ENCODE measurements at regions not wholly inside any gene's neighbourhood (a gene's known extent, or its start where the extent isn't known, plus 50 kb on each side); places are given as distances from the start of the nearest gene placed in this dataset.

DNA sequence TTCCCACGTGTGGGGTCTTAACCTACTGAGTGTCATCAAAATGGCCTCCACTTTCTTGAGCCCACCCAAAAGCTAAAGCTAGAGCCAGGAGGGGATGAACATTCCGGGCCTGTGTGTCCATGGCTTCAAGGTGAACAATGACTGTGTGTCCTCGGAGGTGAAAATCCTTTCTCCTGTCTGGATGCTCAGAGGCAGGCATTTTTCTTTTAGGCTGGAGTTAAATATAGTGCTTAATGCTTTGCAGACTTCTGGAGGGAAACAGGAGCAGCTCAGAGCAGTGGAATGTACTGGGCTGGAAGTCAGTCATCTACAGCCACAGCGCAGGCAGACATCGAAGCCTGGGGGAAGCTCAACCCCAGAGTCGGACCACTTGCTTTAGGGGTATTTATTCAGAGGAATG lies 68.6 kb upstream of the TMEM45B start:
- no peak for TF ChIP-seq TSHZ2 (CRISPR knock-in tag; IDR thresholded peaks at IDR 0.05)
- TF ChIP-seq POU6F1 (CRISPR knock-in tag; IDR thresholded peaks at IDR 0.05; ENCODE audit: borderline replicate concordance, low read depth) = no peak
- no peak for TF ChIP-seq ZFP30 (CRISPR knock-in tag; IDR thresholded peaks at IDR 0.05)
- TF ChIP-seq SNAI2 (CRISPR knock-in tag; IDR thresholded peaks at IDR 0.05) = no peak
- TF ChIP-seq CSDC2 (CRISPR knock-in tag; IDR thresholded peaks at IDR 0.05) = no peak
- no peak for TF ChIP-seq CREB5 (CRISPR knock-in tag; IDR thresholded peaks at IDR 0.05; ENCODE audit: low read depth)
- no peak for TF ChIP-seq BACH2 (CRISPR knock-in tag; IDR thresholded peaks at IDR 0.05; ENCODE audit: borderline replicate concordance)
- TF ChIP-seq ZNF8 (CRISPR knock-in tag; IDR thresholded peaks at IDR 0.05) = no peak
